G401.6 (cell line): ENCODE measurements at regions not wholly inside any gene's neighbourhood (a gene's known extent, or its start where the extent isn't known, plus 50 kb on each side); places are given as distances from the start of the nearest gene placed in this dataset.

ENCODE experiments used
- FAIRE-seq: peaks from 2 replicates; lab custom pipeline; 2012; peaks lifted over from hg19 to GRCh38; lab: Jason Lieb, UNC

DNA sequence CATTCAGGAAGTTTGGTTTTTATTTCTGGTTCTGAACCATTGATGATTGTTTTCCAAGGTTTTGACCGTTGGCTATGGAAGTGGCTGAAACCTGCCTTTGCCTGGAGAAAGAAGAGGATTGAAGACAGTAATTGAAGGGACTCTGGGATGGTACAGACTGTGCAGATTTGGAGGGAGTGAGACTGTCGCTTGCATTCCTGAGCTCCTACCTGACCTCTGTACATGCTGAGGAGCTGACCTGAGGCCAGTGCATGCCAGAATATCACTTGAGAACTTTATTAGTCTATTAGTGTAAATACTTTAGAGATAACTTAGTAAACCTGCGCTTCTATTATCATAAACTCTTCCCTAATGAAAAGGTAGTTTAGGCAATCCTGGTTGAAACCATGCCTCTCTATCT lies 276.4 kb downstream of the IRS2 start:
- no peak for FAIRE-seq

DNA sequence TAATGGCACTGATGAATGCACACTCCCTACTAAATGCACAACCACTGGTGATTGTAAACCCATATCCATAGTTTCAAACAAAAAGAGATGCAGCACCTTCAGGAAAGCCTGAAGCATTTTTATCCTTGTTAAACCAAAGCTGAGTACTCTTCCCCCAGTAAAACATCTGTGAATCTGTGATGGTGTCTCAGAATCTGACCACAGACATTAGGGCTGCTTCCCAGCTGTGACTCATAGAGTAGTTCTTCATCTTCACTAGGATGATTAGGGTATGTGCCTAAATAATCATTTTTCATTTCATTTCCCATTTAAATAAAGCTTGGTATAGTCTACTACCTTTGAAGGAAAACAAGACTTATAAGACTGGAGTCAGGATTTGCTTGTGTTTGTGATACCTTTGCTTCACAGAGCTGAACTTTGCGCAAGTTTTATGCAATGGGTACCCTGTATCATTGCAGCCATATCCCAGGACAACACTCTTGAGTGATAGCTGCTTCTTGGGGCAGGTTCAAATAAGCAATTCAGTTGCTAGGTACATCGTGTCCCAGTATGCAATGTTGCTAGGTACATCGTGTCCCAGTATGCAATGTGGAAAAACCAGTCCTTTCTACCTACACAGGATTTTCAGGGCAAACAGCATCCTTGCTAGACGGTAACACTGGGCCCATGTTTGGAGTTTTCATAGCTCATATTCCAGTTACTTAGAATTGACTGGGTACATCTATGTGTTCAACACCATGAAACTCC lies 277.1 kb downstream of the IRS2 start:
- no peak for FAIRE-seq

DNA sequence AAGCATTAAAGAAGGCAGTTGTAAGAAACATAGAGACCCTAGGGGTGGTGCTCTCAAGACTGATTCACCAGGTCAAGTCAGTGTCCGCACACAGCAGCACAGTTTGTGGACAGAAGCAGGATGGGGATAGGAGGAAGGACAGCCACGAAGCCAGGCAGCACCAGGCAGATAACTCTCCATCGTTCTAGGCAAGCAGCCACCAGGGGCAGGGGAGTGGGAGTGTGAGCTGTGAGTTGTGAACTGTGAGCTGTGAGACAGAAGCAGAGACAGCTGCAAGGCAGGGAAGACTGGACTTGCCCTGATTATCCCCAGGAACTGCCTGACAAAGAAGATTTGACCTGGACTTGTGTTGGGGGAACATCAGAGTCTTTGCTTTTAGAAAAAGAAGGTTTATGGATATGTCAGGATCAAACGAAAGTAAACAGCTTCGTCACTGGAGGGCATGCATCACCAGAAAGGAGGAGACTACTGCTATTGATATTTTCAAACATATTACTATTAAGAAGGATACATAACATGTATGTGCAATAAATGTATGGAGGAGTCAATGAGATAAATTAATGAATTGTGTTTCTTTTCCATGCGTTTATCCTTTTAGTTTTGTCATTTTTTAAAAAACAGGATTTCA lies 286.1 kb downstream of the IRS2 start:
- FAIRE-seq = no peak

DNA sequence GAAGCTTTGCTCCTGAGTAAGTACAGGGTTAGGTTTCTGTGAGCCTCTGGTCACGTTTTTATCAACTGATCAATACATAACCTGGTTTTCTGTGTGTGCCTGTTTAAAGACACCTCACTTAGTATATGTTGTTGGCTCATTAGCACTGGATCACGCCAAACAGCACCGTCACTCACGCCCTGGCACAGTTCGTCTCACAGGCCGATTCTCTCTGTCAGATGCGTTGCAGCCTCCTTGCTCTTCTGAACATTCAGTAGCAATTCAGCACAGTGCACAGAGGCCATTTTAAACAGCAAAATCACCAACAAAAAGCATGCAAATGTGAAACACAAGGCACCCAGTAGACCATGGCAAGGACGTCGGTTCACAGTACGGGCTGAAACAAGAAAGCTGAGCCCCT lies 288.5 kb downstream of the IRS2 start:
- FAIRE-seq = no peak

DNA sequence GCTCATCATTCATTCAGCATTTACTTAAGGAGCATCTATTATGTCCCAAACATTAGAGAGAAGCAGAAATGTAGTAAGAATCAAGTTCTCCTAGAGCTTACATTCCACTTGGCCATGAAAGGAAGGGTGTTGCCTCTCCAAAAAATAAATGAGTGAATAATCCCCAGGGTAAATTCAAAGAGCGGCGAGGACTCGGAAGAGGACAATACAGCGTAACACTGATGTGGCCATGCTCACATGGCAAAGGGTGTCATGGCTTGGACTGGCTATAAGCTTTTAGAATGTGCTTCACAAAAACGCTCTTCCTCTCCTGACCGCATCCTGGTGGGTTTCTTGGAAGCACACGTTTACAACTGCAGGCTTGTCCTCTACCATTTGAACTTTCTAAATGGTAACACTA lies 290.2 kb downstream of the IRS2 start:
- FAIRE-seq = no peak

DNA sequence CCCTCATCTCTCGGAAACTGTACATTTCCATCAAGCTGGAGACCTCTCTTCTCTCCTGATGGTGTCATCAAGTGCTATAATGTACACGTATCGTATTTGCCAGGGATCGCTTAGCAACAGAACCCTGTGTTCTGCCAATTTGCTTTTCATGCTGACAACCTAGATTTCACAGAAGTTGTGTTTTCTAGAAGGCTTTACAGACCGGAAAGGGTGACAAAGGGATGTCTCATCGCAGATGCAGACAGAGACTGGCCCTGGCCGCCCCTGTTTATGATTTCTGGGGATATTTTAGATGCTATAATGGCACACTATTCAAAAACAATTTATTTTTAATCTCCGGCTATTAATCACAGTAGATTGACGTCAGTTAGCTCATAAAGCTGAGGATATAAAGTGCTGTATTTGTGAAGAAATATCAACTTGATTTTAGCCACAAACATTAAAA lies 291.4 kb downstream of the IRS2 start:
- no peak for FAIRE-seq

DNA sequence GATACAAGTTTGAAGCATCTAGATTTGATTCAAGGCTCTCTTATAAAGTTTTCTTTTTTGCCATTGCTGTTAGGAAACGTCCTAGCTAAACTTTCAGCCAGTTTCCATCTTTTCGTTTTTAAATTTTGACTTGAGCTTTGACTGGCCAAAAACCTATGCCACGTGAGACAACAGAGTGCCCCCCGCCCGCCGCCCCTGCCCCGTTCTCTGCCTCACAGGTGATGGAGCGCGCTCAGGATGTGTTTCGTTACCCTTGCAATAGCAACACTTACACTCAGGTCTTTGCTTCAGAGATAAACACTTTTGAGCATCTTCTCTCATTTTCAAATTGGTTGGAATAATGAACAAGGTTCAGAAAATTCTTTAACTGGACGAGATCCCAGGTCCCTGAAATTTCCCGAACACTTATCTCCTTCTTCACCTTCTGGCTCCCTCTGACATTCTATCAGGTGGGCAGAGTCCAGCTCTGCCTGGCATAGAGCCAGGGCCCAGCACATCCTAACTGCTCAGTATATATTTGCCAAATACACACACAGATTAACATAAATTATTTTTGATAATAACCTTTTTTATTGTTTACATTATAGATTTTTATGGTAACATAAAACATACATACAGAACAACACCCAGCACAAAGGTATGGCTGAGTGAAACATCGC lies 301.1 kb downstream of the IRS2 start:
- no peak for FAIRE-seq

DNA sequence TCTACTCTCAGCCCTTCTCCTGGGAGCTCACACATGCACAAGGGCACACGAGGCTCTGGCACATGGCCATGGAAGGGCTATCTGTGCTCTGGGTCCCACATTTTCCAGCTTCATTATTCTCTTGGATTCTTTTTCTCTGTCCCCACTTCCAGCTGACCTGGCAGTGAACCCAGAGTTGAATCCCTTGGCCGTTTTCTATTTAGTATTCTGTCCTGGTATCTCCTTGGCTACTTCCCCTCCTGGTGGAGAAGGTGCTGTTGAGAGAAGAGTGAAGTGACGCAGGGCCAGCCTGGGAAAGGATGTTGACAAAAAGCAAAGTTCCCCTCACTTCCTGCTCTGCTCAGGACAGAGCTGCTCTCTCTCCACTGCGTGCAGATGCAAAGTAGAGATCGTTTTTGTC lies 303.1 kb downstream of the IRS2 start:
- no peak for FAIRE-seq

DNA sequence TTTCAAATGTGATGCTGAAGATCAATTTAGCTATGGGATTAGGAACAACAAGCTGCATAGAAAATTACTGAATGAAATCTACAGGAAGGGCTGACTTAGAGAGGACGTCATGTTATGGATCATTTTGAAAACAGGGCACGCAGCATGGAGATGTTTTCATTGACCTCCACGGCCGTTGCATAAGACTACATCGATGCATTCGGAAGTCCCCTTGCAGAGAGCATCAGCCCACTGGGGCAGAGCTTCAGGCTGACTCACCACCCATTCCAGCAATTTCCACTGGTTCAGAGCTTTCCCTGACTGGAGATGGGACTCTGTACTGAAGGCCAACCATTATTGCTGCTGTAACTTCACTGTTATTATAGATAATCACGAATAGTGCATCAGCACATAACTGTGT lies 305.3 kb downstream of the IRS2 start:
- no peak for FAIRE-seq

DNA sequence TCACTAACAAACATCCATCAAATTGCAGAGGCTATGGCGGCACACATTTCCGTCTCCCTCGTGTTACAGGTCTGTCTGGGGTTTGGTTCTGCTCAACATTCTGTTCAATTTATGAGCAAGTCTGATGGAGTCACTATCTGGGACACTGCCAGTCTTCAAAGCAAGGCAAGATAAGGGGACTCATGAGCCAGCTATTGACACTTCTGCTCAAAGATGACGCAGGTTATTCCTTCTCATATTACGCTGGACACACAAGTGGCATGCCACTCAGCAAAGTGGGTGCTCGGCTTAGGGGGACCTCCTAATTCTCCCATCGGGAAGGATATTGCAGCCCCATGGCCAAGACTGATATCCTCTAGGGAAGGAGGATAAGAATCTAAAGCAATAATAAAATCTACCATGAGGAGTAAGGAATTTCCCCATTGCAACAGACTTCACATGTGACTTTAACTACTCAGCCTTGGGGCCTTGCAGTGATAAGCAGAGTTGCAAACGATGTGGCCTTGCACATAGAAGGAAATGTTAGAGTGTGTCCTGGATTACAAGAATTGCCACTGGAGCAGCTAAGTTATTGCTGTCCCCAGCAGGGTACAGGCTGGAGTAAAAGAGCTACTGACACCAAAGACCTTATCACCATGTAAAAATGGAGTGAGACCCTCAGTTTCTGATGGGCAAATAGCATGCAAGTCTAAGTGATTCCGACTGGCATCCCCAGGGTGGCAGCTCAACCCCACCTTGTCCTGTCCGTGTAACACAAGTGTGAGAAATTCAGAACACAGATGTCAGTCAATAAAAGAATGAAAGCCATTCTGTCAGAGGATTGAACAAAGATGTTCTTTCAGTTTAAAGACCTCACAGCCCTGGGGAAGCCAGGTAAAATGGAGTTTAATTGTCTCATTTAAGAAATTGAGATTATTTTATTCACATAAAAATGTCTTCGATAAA lies 306.1 kb downstream of the IRS2 start:
- no peak for FAIRE-seq

DNA sequence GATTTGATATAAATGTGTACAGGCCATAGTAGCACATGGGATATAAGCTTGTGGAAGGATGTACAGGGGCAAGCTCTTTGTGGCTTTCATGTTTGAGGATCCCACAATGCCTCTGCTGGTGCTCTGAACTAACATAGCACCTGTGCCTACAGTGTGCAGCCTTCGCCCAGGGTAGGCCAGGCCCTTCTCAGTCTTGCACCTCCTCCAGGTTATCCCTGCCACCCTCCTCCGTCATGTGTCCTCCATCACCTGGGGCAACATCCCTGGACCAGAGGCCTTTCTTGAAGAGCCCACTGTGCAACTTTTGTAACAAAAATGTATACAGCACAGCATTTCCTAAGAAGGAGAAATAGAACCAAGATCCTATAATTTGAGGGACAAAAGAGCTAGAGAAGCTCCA lies 306.8 kb downstream of the IRS2 start:
- no peak for FAIRE-seq

DNA sequence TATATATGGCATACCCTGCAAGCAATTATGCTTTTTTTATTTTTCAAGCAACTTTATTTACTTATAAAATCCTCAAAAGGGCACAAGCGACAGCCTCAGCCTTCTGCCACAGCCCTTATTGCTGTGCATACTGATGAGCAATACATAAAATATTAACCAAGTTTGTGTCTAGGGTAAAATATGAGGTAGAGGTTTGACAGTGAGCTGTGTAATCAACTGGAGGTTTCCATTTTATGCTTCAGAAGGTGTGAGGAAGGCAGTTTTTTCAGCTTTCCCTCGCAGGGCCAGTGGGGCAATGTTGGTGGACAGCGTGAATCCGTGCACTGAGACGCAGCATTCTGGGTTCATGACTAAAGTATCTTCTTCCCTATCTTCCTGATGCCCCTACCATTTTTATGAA lies 310.4 kb downstream of the IRS2 start:
- FAIRE-seq = no peak

DNA sequence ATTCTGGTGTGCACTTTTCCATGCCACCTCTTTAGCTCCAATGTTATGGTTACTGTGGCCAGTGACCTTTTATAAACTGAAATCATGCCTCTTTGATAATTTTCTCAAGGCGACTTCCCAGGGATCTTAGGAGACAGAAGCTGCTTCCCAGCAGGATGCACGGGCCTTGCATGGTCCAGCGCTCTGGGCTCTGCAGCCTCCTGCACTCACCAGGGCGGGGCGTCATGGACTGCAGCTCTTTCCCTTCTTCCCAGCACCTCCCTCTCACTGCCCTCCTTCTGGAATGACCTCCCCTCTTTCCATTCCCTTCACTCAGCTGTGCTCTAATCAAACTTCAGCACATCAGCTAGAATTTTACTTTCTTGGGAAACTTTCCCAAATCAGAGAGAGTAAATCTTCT lies 318.3 kb downstream of the IRS2 start:
- no peak for FAIRE-seq

DNA sequence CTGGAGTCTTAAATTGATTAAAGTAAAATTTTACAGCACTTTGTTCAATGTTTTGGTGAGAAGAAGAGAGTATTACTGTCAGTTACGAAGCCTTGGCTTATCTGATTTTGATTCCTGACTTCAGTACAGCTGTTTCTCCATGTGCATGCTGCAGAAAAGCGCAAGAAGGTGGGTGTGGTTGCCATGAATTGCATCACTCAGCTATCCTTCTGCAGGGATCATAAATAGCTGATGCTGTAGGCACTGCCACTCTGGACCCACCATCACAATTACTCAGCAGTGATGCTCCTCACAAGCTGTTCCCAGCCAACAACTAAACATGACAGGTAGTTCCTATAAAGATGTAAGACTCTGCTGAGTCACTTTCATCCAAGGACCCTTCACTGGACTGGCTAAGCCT lies 321.2 kb downstream of the IRS2 start:
- FAIRE-seq = no peak

DNA sequence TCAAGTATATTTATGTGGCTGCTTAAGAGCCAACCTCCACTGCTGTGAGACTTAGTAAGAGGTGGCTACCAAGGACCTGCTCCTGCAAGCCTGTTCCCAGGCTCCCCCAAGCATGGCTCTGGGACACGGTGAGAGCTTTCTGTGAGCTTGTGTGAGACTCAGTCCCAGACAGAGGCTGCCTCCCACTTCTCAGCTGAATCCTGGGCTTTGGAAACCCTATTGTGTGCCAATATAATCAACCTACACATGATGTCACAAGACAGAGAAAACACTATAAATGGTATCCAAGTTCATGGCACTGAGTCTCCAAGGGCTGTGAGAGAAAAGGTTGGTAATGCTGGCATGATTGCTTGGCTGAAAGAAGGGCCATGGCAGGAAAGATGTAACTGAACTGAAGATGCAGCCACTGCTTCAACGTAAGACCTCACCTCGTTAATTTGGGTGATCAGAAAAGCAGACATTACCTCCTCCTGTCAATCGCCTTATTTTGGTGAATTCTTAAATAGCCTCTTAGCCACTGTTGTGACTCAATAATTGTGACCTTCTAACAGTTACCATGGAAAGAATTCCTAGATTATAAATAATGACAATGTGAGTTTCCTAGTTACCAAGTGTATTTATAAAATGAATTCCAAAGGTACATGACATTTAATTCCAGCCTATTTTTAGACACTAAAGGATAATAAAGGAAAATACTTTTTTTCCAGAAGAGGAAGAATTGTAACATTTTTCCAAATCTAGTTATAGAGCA lies 332.0 kb downstream of the IRS2 start:
- no peak for FAIRE-seq

DNA sequence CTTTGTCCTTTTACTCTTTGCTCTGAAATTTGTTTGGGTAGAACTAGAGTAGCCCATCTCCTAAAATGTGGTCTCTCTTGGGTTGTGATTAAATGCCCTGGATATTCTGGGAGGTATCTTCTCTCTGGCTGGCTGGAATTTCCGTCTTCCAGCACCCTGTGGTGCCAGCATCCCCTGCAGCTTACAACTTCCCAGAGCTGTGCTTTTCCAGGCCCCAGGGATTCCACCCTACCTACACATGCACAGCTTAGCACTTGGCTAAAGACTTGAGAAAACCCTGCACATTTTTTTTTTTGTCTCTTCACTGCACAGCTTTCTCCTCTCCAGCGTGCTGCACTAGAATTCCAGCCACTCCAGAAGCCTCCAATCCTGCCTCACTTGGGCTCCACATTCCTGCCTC lies 334.7 kb downstream of the IRS2 start:
- no peak for FAIRE-seq

DNA sequence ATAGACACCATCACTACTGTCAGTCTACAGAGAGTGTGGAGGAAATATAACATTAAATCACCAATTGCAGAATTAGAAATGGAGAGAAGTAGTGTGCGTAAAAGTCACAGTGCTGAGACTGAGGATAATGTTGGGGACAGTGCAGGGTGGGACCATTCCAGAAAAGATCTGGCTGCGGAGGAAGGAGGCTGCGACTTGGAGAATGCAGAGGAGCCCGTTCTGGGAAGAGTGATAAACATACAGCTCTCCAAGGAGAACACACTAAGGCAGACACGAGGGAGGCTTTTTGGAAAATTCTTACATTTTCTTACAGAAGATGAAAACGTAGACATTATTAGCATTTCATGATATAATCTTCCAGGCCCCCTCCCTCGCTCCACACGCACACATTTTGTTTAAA lies 337.8 kb downstream of the IRS2 start:
- no peak for FAIRE-seq

DNA sequence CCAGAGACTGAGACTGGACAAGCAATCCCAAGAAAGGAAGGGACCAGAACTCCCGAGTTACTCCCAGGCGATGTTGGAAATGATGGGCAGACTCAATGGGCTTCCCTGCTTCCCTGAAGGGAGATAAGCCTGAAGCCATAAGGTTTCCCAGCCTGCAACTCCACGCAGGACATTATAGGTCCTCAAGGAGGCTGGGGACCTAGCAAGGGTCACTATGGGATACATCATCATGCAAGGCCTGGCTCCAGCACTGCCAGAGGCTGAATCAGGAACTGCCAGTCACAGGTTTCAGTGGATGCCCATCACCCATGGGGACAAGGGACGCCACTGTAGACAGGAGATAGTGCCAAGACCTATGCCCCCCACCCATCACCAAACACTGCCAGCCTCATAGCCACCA lies 338.7 kb downstream of the IRS2 start:
- no peak for FAIRE-seq

DNA sequence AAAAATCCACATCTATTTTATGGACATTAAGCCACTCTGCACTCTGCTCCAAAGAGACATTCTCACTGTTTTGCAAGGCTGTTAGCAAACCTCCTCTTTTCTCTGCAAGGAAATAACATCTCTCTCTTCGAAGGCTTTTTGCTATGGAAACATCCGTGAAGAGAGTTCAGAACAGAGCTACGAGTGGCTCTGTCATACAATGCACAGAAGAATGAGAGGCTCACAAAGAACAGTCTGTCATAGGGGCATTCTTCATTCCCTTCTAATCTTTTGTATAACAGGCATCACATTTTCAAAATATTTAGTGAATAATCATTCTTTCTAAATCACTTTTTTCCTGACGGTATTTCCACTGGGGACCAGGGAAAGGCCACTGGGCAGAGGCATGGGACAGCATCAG lies 346.1 kb downstream of the IRS2 start:
- no peak for FAIRE-seq

DNA sequence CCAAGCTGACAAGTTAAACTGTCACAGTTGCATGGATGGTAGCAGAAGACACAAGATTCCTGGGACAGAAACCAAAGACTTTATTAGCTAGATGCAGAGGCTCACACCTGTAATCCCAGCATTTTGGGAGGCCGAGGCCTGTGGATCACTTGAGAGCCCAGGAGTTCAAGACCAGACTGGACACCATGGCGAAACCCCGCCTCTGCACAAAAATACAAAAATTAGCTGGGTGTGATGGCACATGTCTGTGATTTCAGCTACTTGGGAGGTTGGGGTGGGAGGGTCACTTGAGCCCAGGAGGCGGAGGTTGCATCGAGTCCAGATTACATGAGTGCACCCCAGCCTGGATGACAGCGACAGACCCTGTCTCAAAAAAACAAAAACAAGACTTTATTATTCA lies 346.6 kb downstream of the IRS2 start:
- FAIRE-seq = no peak

DNA sequence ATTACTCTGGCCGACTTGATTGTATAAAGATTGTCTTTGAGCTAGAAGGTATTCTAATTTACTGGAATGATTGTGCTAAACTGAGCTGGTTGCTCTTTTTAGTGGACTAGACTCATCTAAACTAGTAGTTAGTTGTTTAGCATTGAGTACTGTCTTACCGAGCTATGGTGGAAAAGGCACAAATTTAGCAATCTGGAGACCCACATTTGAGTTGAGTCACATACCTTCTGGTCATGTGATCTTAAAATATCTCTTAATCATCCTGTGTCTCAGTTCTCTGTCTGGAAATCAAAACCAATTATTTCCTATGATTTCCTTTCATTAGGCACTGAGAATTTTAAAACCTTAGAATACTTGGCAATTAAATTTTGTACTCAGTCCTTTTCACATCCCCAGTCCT lies 349.5 kb downstream of the IRS2 start:
- FAIRE-seq = no peak

DNA sequence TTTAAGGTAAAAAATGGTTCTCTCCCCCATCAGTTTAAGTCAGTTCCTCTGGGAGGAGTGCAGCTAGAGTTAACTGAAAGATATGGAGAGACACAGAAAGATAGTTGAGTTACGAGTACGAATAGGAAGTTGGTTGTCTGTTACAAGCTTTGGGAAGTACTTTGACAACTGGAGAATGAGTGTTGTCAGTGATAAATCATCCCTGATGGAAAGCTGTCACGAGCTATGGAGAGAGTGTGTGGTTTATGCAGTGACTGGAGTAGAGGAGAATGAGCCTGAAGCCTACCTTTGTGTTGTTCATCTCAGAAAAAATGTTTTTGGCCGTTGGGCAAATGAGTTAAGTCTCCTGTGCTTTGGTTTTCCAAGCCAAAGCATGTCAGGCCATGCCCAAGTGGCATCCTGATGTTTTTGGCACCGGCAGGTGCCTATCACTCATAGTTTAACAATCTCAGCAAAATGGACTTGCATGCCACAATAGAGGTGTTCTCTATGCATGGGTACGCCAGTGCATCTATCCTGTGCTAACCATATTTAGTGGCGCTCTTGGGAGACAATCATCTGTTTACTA lies 350.2 kb downstream of the IRS2 start:
- FAIRE-seq = no peak
